ENCODE measurements at regions not wholly inside any gene's neighbourhood (a gene's known extent, or its start where the extent isn't known, plus 50 kb on each side); places are given as distances from the start of the nearest gene placed in this dataset.

GRCh38 chr16:80347002-80347401 is 193.8 kb upstream of the DYNLRB2 start:
- Histone ChIP-seq H3K9me3 (no peaks in the 10 kb centered on the region), H3K27ac (no peak overlapping the region), H3K4me3 (no peak overlapping the region), H3K4me1 (peaks cover 0 to 32% (median 22%) of the 10 kb centered on the region in 4 donors), H3K27me3 (no peaks in the 10 kb centered on the region), H3K36me3 (no peaks in the 10 kb centered on the region)
- no peak for DNase-seq
- TF ChIP-seq CTCF (IDR thresholded peaks at IDR 0.05), result no peak
- intact Hi-C loops (cut with DNase I; ENCODE audit: low total_unique reads), result no loop called here

- intact Hi-C loops (cut with DNase I; ENCODE audit: low total_unique reads), result no loop called here
- Histone ChIP-seq H3K9me3 (no peaks in the 10 kb centered on the region), H3K4me1 (peaks cover 0 to 32% (median 22%) of the 10 kb centered on the region in 4 donors), H3K36me3 (no peaks in the 10 kb centered on the region), H3K27me3 (no peaks in the 10 kb centered on the region), H3K4me3 (no peak overlapping the region), H3K27ac (no peak overlapping the region)
- no peak for TF ChIP-seq CTCF (IDR thresholded peaks at IDR 0.05)
- no peak for DNase-seq
These were observed 194.6 kb upstream of the DYNLRB2 start for GRCh38 chr16:80346111-80346632.

- peaks cover 0 to 32% (median 22%) of the 10 kb centered on the region in 4 donors for H3K4me1 ChIP-seq
- H3K9me3 ChIP-seq, result no peaks in the 10 kb centered on the region
- TF ChIP-seq CTCF (IDR thresholded peaks at IDR 0.05), result no peak
- no peaks in the 10 kb centered on the region for H3K36me3 ChIP-seq
- H3K27ac ChIP-seq, result no peak overlapping the region
- no peak for DNase-seq
- H3K4me3 ChIP-seq, result no peak overlapping the region
- no peaks in the 10 kb centered on the region for H3K27me3 ChIP-seq
- intact Hi-C loops (cut with DNase I; ENCODE audit: low total_unique reads), result no loop called here
These were observed 195.1 kb upstream of the DYNLRB2 start for GRCh38 chr16:80345701-80346100.

- Histone ChIP-seq H3K4me3 (no peak overlapping the region), H3K36me3 (no peaks in the 10 kb centered on the region), H3K9me3 (no peaks in the 10 kb centered on the region), H3K27ac (no peak overlapping the region), H3K27me3 (no peaks in the 10 kb centered on the region), H3K4me1 (peaks cover 0 to 32% (median 22%) of the 10 kb centered on the region in 4 donors)
- no peak for TF ChIP-seq CTCF (IDR thresholded peaks at IDR 0.05)
- no peak for DNase-seq
- intact Hi-C loops (cut with DNase I; ENCODE audit: low total_unique reads), result no loop called here
These were observed 196.2 kb upstream of the DYNLRB2 start for GRCh38 chr16:80344570-80344969.

GRCh38 chr16:80341263-80341662 is 199.5 kb upstream of the DYNLRB2 start:
- no peak for DNase-seq
- Histone ChIP-seq H3K27me3 (peaks cover 0 to 3% of the 10 kb centered on the region in 2 donors), H3K4me1 (peaks cover 0 to 8% (median 6%) of the 10 kb centered on the region in 4 donors), H3K4me3 (no peak overlapping the region), H3K36me3 (no peaks in the 10 kb centered on the region), H3K27ac (no peak overlapping the region), H3K9me3 (no peaks in the 10 kb centered on the region)
- intact Hi-C loops (cut with DNase I; ENCODE audit: low total_unique reads), result no loop called here
- no peak for TF ChIP-seq CTCF (IDR thresholded peaks at IDR 0.05)

GRCh38 chr16:80337786-80338185 is 203.0 kb upstream of the DYNLRB2 start:
- no peaks in the 10 kb centered on the region for H3K4me1 ChIP-seq
- no peak overlapping the region for H3K4me3 ChIP-seq
- H3K27me3 ChIP-seq, result peaks cover 0 to 3% of the 10 kb centered on the region in 2 donors
- DNase-seq, result no peak
- intact Hi-C loops (cut with DNase I; ENCODE audit: low total_unique reads), result no loop called here
- no peaks in the 10 kb centered on the region for H3K9me3 ChIP-seq
- H3K27ac ChIP-seq, result no peak overlapping the region
- H3K36me3 ChIP-seq, result no peaks in the 10 kb centered on the region
- TF ChIP-seq CTCF (IDR thresholded peaks at IDR 0.05), result no peak
